Left lung (tissue), 4 donors: ENCODE measurements at regions not wholly inside any gene's neighbourhood (a gene's known extent, or its start where the extent isn't known, plus 50 kb on each side); places are given as distances from the start of the nearest gene placed in this dataset.

Source experiments
- ATAC-seq: fragments of 200-7000 bp; cut with Tn5 transposase; one replicate; pipeline ENCODE4 v1.9.1; 2020; ENCODE audit warnings: moderate library complexity
- DNase-seq, 4 donors: peaks; one replicate each; pipeline ENCODE4 v3.0.0-alpha.2; 2013 to 2020
- H3K27ac ChIP-seq, 2 donors: fragments of 200-600 bp; sonication (generic) in 1 of 2; one replicate each; pipeline versions ENCODE4 v1.5.0 to v1.8.0; 2020 to 2021
- H3K27me3 ChIP-seq, 2 donors: fragments of 200-600 bp; sonication (generic) in 1 of 2; one replicate each; pipeline versions ENCODE4 v1.5.0 to v1.8.0; 2020 to 2021
- H3K36me3 ChIP-seq, 2 donors: fragments of 200-600 bp; sonication (generic) in 1 of 2; one replicate each; pipeline versions ENCODE4 v1.5.0 to v1.8.0; 2020 to 2021
- H3K4me1 ChIP-seq, 2 donors: fragments of 200-600 bp; one replicate each; pipeline ENCODE4 v1.8.0; 2021
- H3K4me3 ChIP-seq, 2 donors: fragments of 200-600 bp; sonication (generic) in 1 of 2; one replicate each; pipeline versions ENCODE4 v1.5.0 to v1.8.0; 2020 to 2021; ENCODE audit warnings: mild to moderate bottlenecking in 1 of 2
- H3K9me3 ChIP-seq, 2 donors: fragments of 200-600 bp; sonication (generic) in 1 of 2; one replicate each; pipeline versions ENCODE4 v1.5.0 to v1.8.0; 2020 to 2021
- CTCF ChIP-seq, 2 donors: fragments of 200-600 bp; sonication (generic) in 1 of 2; IDR thresholded peaks; one replicate each; pipeline versions ENCODE4 v1.5.0 to v1.8.0; 2021; ENCODE audit warnings: antibody characterized with exemption in 2 of 2
- intact Hi-C, 2 donors: fragments of 100-400 bp; cut with DNase I; formaldehyde crosslinking; loops; one replicate each; pipeline versions ENCODE4 v1.11.2 to v1.14.2; 2022
- donor health status: DM: no; HTN: yes; CAD: no.
- donor health status: DM: no; HTN: no; CAD: no.

- H3K9me3 ChIP-seq, result peaks cover 0 to 7% of the 10 kb centered on the region in 2 donors
- H3K4me1 ChIP-seq, result no peaks in the 10 kb centered on the region
- DNase-seq (no peak), ATAC-seq (no peak)
- intact Hi-C loops, result no loop called here
- TF ChIP-seq CTCF (IDR thresholded peaks at IDR 0.05), result no peak
- H3K27me3 ChIP-seq, result no peaks in the 10 kb centered on the region
- no peaks in the 10 kb centered on the region for H3K36me3 ChIP-seq
- H3K4me3 ChIP-seq, result no peak overlapping the region
- no peak overlapping the region for H3K27ac ChIP-seq
Measured at GRCh38 chr4:96473246-96473645, 633.4 kb downstream of the PDHA2 start.

- TF ChIP-seq CTCF (IDR thresholded peaks at IDR 0.05), result no peak
- no peaks in the 10 kb centered on the region for H3K36me3 ChIP-seq
- no peak overlapping the region for H3K4me3 ChIP-seq
- no peaks in the 10 kb centered on the region for H3K4me1 ChIP-seq
- H3K27ac ChIP-seq, result no peak overlapping the region
- DNase-seq (no peak), ATAC-seq (no peak)
- intact Hi-C loops, result no loop called here
- no peaks in the 10 kb centered on the region for H3K9me3 ChIP-seq
- H3K27me3 ChIP-seq, result no peaks in the 10 kb centered on the region
Measured at GRCh38 chr4:96483308-96484030, 643.6 kb downstream of the PDHA2 start.

GRCh38 chr4:96486563-96486962, 646.7 kb downstream of the PDHA2 start:
- H3K4me1 ChIP-seq, result no peaks in the 10 kb centered on the region
- no peaks in the 10 kb centered on the region for H3K9me3 ChIP-seq
- TF ChIP-seq CTCF (IDR thresholded peaks at IDR 0.05), result no peak
- no peak overlapping the region for H3K27ac ChIP-seq
- H3K36me3 ChIP-seq, result no peaks in the 10 kb centered on the region
- ATAC-seq, result no peak
- H3K4me3 ChIP-seq, result no peak overlapping the region
- no peaks in the 10 kb centered on the region for H3K27me3 ChIP-seq
- no peak for DNase-seq
- intact Hi-C loops, result no loop called here

- DNase-seq (no peak), ATAC-seq (no peak)
- H3K36me3 ChIP-seq, result no peaks in the 10 kb centered on the region
- intact Hi-C loops, result no loop called here
- peaks cover 5 to 15% of the 10 kb centered on the region in 2 donors for H3K27me3 ChIP-seq
- no peak overlapping the region for H3K4me3 ChIP-seq
- H3K27ac ChIP-seq, result no peak overlapping the region
- H3K4me1 ChIP-seq, result no peaks in the 10 kb centered on the region
- TF ChIP-seq CTCF (IDR thresholded peaks at IDR 0.05), result no peak
- peaks cover 0 to 31% of the 10 kb centered on the region in 2 donors for H3K9me3 ChIP-seq
Measured at GRCh38 chr4:96497621-96498020, 657.7 kb downstream of the PDHA2 start.

- H3K36me3 ChIP-seq, result no peaks in the 10 kb centered on the region
- ATAC-seq (peak; percentile 92), DNase-seq (peak in 1 of 4 donors; percentile 11)
- no peak for TF ChIP-seq CTCF (IDR thresholded peaks at IDR 0.05)
- H3K9me3 ChIP-seq, result no peaks in the 10 kb centered on the region
- intact Hi-C loops, result no loop called here
- H3K27me3 ChIP-seq, result peaks cover 10 to 20% of the 10 kb centered on the region in 2 donors
- no peak overlapping the region for H3K27ac ChIP-seq
- no peaks in the 10 kb centered on the region for H3K4me1 ChIP-seq
- H3K4me3 ChIP-seq, result no peak overlapping the region
Measured at GRCh38 chr4:96504386-96504785, 664.5 kb downstream of the PDHA2 start.
